Urinary bladder (tissue), 3 donors: ENCODE measurements at regions not wholly inside any gene's neighbourhood (a gene's known extent, or its start where the extent isn't known, plus 50 kb on each side); places are given as distances from the start of the nearest gene placed in this dataset.

Experiments
- DNase-seq: peaks from one replicate; pipeline ENCODE4 v3.0.0-alpha.2; 2015; ENCODE audit errors: extremely low spot score
- H3K27ac ChIP-seq: one replicate; pipeline ENCODE4 v1.5.1; 2013; ENCODE audit warnings: low read depth, mild to moderate bottlenecking, moderate library complexity
- H3K36me3 ChIP-seq: one replicate; pipeline ENCODE4 v1.6.1; 2013; ENCODE audit warnings: mild to moderate bottlenecking, moderate library complexity; ENCODE audit not compliant: insufficient read depth
- H3K4me1 ChIP-seq: one replicate; pipeline ENCODE4 v1.6.1; 2013; ENCODE audit warnings: mild to moderate bottlenecking, moderate library complexity; ENCODE audit not compliant: insufficient read depth
- H3K4me3 ChIP-seq: one replicate; pipeline ENCODE4 v1.5.1; 2013; ENCODE audit warnings: low read depth, low read length
- WGBS: extraction: QIAGEN DNeasy Blood & Tissue Kit; methylation state at CpG from one replicate; pipeline ENCODE4 v1.1.7; 2013; 5-methylcytosine and 5-hydroxymethylcytosine counted together
- donor health status: healthy with polysubstance abuse.
- donor health status: healthy.

DNA sequence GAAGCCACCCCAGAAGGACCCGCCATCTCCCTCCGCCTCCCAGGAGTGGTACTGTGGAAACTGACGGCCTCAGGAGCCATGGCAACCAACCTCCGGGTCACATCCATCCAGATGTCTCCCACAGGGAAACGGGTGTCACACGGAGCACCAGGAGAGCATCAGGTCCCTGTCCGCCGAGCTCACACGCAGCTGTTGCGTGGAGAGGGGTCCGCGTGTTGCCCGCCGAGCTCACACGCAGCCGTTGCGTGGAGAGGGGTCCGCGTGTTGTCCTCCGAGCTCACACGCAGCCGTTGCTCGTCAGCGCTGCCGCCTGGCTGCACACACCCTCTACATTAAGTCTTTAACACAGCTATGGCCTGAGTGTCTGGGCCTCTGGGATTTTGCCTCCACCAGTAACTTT, 311.1 kb upstream of the SHH start:
- no peak for DNase-seq
- Histone ChIP-seq H3K4me1 (no peaks in the 10 kb centered on the region), H3K27ac (no peak overlapping the region), H3K4me3 (no peak overlapping the region), H3K36me3 (no peaks in the 10 kb centered on the region)
- 92% methylated on average over 25 of the region's 25 CpGs for WGBS

DNA sequence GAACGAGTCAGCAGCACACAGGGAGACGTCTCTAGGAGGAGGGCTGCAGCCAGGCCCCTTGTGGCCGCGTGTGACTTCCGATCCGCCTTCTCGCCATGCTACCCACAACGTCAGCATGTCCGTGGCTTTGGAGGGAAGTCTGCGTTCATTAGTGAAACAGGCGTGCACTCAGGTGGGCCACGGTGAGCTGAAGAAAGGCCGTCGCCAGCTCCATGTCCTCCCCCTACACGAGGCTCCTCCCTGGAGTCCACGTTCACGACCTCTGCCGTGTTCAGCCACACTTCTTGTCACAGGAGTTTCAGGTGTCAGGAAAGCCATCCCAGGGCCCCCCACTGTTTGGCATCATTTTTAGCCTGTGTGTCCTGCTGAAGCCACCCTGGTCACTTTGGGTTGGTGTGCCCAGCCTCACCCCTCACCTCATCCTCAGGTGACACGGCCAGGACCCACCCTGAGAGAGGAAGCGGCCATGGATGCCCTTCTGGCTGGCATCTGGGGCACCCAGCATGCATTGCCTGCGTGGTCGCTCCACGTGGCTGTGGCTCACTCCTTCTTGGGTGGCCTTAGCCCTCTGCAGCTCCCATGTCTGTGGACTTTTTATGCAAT, 310.6 kb upstream of the SHH start:
- H3K4me3 ChIP-seq = no peak overlapping the region

DNA sequence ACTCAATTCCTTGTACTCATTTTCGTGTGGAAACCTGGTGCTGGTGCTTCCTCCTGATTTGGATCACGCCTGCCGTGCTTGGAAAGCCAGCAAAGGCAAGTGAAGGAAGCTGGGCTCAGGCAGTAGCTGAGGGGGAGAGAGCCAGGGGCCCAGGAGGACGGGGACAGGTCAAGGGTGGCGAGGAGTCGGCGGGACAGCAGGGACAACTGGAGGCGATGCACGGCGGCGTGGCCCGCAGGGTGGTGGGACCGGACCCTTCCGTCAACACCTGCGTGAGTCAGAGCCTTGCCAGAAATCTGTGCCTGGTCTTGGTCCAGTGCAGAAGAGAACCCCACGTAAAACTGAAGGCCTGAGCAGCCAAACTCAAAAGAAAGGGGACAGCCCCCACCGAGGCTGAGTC, 309.7 kb upstream of the SHH start:
- WGBS = 89% methylated on average over 17 of the region's 17 CpGs

More for the DNA sequence above, 310.6 kb upstream of the SHH start:
- Histone ChIP-seq H3K36me3 (no peaks in the 10 kb centered on the region), H3K4me1 (no peaks in the 10 kb centered on the region), H3K27ac (no peak overlapping the region)
- 84% methylated on average over 23 of the region's 23 CpGs for WGBS
- DNase-seq = no peak

DNA sequence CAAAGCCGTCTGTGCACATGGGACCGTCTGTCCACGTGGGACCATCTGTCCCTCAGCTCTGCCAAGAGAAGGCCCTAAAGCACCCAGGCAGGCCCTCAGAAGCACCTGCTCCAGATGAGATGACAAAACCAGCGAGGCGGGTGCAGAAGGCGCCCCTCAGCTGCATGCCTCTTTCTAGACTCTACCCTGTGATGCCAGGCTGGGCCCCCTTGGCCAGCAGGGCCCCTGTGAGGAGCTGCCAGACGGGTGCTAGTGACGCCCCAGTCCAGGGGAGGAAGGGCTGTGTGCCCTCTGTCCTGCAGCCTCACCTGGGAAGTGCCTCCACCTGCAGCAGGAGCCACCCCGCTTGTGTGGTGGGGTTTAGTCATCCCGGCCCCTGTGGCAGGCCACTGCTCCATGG, 309.2 kb upstream of the SHH start:
- DNase-seq = no peak
- 92% methylated on average over 10 of the region's 10 CpGs for WGBS
- H3K4me1 ChIP-seq = no peaks in the 10 kb centered on the region
- no peak overlapping the region for H3K4me3 ChIP-seq
- no peak overlapping the region for H3K27ac ChIP-seq
- no peaks in the 10 kb centered on the region for H3K36me3 ChIP-seq

More for the DNA sequence above, 309.7 kb upstream of the SHH start:
- Histone ChIP-seq H3K36me3 (no peaks in the 10 kb centered on the region), H3K4me3 (no peak overlapping the region), H3K4me1 (no peaks in the 10 kb centered on the region), H3K27ac (no peak overlapping the region)
- DNase-seq = no peak

DNA sequence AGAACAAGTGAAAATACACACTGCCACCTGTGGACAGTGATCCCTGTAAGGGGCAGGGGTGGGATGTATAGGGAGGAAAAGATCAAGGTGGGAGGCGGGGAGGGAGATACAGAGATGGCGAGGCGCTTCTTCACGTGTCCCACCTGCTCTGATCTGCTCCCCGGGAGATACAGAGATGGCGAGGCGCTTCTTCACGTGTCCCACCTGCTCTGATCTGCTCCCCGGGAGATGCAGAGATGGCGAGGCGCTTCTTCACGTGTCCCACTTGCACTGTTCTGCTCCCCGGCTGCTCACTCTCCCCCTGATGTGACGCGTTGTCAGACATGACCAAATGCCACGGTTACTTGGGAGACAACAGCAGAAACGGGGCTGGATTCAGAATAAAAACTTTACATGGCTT, 308.3 kb upstream of the SHH start:
- H3K27ac ChIP-seq = no peak overlapping the region
- no peaks in the 10 kb centered on the region for H3K36me3 ChIP-seq
- WGBS = 73% methylated on average over 17 of the region's 17 CpGs
- no peak for DNase-seq
- H3K4me1 ChIP-seq = no peaks in the 10 kb centered on the region
- no peak overlapping the region for H3K4me3 ChIP-seq

DNA sequence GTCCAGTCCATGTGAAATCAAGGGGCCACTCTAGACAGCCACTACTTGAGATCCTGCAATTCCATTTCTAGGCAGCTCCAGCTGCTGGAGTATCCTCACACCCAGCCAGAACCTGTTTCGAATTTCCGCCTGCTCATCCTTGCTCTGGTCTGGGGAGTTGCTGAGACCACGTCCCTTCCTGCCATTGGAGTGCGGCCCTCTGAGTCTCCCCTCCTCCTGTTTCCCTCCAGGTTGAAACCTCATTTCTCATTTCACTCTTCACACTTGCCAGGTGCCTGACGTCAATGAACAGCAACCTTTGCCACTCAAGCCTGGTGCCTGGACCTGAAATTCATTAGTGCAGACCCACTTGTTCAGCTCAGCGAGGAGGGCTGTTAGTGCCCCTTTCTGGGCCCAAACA, 307.5 kb upstream of the SHH start:
- no peak overlapping the region for H3K4me3 ChIP-seq
- no peaks in the 10 kb centered on the region for H3K4me1 ChIP-seq
- DNase-seq = no peak
- H3K36me3 ChIP-seq = no peaks in the 10 kb centered on the region
- 78% methylated on average over 6 of the region's 6 CpGs for WGBS
- no peak overlapping the region for H3K27ac ChIP-seq

DNA sequence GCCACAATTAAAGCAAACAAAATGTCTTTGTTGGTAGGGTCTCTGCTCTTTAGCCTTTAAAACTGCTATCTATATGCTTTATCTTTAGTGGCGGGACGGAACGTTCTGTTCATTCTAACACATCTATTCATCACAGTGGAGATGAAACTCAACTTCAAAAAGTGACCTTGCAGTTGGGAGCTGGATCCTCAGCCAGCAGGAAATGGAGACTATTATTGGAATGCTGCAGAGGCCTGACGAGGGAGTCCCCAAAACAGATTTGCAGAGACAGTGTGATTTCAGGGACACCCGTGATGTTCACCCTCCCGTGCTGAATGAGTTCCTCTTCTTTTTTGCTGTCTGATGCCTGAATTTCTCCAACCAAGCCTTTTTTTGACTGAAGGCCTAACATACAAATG, 306.0 kb upstream of the SHH start:
- no peaks in the 10 kb centered on the region for H3K36me3 ChIP-seq
- no peak overlapping the region for H3K4me3 ChIP-seq
- WGBS = 67% methylated on average over 6 of the region's 6 CpGs
- no peak overlapping the region for H3K27ac ChIP-seq
- DNase-seq = no peak
- H3K4me1 ChIP-seq = no peaks in the 10 kb centered on the region

DNA sequence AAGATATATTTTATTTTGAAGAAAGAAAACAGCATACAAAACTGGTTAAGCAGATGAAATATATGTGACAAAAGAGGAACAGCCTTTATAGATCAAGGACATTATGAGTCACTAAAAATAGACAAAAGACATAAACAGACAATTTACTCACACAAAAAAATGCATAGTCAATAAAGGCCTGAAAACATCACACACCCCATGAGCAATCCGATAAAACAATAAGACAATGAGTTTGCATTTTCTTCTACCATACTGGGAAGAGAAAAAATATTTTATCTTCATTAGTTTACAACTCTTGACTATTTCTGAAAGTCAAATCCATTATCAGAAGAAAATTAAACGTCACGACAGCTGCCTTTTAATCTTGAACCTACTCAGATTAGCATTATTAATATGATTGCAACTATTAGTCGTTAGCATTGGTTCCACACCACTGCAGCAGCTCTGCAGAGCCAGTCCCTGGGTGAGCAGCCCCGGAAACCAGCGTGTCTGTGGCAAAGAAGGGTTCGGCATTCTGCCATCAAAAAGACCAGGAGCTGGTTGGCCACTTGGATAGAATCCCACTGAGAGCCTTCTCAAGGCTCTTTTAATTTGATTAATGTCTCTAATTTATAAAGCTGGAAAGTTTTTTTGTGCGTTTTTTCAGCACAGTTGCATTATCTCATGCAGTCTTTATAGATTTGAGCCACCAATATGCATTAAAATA, 305.4 kb upstream of the SHH start:
- WGBS = 79% methylated on average over 8 of the region's 8 CpGs
- DNase-seq = no peak
- no peaks in the 10 kb centered on the region for H3K4me1 ChIP-seq
- H3K36me3 ChIP-seq = no peaks in the 10 kb centered on the region
- no peak overlapping the region for H3K4me3 ChIP-seq
- no peak overlapping the region for H3K27ac ChIP-seq

DNA sequence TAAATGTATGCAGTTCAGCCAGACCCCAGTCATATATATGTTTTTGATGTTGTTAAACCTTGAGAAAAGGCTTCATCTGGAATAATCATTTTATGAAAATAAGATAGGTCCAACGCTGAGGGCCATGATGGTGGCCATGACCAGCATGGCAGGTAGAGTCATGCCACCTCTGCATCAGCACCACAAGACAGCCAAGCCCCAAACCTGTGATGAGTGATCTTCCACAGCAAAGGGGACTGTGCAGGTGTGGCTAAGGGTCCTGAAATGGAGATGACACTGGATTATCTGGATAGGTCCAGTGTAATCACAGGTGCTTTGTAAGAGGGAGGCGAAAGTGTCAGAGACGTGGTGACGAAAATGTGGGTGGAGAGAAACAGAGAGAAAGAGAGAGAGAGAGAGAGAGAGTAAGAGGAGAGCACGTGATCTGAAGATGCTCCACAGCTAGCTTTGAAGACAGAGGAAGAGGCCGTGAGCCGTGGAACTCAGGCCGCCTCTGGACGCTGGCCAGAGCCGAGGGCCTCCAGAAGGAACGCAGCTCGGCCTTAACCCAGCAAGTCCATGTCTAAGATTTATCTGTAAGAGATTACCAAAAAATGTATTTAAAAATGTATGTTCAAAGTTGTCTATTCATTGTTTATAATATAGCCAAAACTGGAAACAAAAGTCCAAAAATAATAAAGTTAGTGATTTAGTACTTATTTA, 304.4 kb upstream of the SHH start:
- no peak for DNase-seq
- Histone ChIP-seq H3K36me3 (no peaks in the 10 kb centered on the region), H3K27ac (no peak overlapping the region), H3K4me3 (no peak overlapping the region), H3K4me1 (no peaks in the 10 kb centered on the region)
- 44% methylated on average over 12 of the region's 12 CpGs for WGBS

DNA sequence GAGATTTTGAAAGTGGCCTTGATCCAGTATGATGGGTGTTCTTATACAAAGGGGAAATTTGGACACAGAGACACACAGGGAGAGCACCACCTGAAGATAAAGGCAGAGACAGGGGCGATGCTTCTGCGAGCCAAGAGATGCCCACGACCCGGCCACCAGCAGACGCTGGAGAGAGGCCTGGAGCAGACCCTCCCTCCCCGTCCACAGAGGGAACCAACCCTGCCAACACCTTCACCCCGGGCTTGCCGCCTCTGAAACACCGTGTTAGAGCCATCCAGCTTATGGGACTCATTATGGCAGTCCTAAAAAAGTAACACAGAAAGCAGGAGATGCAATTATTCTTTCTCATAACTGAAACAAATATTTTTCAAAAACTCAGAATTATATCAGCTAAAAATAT, 303.3 kb upstream of the SHH start:
- DNase-seq = no peak
- no peak overlapping the region for H3K27ac ChIP-seq
- 90% methylated on average over 9 of the region's 9 CpGs for WGBS
- H3K4me3 ChIP-seq = no peak overlapping the region
- no peaks in the 10 kb centered on the region for H3K36me3 ChIP-seq
- no peaks in the 10 kb centered on the region for H3K4me1 ChIP-seq

DNA sequence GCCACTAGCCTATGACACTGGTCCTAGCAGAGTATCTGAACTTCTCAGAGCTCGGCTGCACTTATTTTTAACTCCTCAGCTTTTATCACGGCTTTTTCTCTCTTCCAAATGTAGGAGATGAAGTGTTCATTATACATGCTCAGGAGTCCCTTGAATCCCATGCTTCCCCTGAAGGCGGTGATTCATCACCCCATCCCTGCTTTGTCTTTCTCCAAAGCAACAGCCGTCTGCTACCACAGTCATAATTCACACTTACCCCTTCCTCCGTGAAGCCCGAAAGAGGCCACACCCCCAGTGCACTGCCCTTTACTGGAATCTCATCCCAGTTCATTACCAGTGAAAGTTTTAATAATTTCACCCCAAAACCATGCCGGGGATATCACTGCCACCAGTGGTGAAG, 301.5 kb upstream of the SHH start:
- no peak overlapping the region for H3K4me3 ChIP-seq
- DNase-seq = no peak
- H3K27ac ChIP-seq = no peak overlapping the region
- WGBS = 72% methylated on average over 7 of the region's 7 CpGs
- H3K36me3 ChIP-seq = no peaks in the 10 kb centered on the region
- no peaks in the 10 kb centered on the region for H3K4me1 ChIP-seq

DNA sequence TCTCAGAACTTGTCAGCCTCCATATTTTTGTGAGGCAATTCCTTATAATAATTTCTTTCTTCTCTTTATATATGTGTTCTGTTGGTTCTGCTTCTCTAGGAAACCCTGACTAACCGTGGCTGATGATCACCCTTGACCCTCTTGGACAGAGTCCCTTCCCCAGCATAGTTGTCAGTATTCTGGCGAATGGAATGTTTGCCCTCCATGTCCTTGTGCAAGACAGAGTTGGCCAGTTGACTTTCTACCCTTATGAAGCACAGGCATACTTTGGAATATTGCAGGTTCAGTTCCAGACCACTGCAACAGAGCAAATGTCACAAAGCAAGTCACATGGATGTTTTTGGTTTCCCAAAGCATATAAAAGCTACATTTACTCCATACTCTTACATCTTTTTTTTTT, 297.7 kb upstream of the SHH start:
- Histone ChIP-seq H3K36me3 (no peaks in the 10 kb centered on the region), H3K27ac (no peak overlapping the region), H3K4me1 (no peaks in the 10 kb centered on the region), H3K4me3 (no peak overlapping the region)
- 77% methylated on average over 2 of the region's 2 CpGs for WGBS
- DNase-seq = no peak

DNA sequence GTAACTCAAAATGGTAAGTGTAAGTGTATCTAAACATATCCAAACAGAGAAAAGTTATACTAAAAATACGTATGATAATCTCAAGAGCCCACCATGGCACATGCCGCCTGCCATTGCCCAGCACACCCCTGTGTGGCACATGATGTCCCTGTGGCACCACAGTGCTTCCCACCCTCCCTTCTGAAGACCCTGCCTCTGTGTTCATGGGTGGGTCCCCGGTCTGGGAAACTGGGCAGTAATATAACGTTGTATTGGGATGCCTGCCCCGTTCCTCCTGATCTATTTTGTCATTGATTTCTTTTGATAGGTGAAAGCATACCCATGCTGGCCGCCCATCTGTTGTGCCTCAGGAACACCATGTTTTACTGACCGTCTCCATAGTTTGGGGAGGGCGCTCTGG, 296.8 kb upstream of the SHH start:
- Histone ChIP-seq H3K36me3 (no peaks in the 10 kb centered on the region), H3K27ac (no peak overlapping the region), H3K4me1 (no peaks in the 10 kb centered on the region), H3K4me3 (no peak overlapping the region)
- 94% methylated on average over 8 of the region's 8 CpGs for WGBS
- no peak for DNase-seq

DNA sequence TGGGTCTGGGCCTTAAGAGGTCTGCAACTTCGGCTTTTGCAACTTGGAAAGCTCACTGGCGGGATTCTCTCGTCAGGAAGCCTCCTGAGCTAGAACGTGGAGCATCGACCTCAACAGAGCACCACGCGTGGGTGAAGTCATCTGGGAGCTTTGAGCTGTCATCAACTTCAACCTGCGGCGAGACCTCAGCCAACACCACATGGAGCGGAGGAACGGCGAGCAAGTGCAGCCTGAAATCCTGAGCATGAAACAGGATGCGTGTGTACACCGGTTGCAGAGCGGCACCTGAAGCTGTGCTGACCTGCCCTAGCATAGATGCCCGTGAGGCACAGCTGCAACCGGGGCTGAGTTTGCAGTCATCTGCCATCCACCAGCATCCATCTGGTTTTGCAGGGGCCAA, 295.7 kb upstream of the SHH start:
- Histone ChIP-seq H3K27ac (no peak overlapping the region), H3K4me3 (no peak overlapping the region), H3K36me3 (no peaks in the 10 kb centered on the region), H3K4me1 (no peaks in the 10 kb centered on the region)
- WGBS = 86% methylated on average over 17 of the region's 17 CpGs
- no peak for DNase-seq
